BJ (cell line): ENCODE measurements at regions not wholly inside any gene's neighbourhood (a gene's known extent, or its start where the extent isn't known, plus 50 kb on each side); places are given as distances from the start of the nearest gene placed in this dataset.

Source experiments
- CTCF ChIA-PET: fragments of 350-600 bp; formaldehyde crosslinking; extraction: SDS; loops from one replicate; lab custom pipeline; 2021; ENCODE audit warnings: antibody characterized with exemption, inconsistent platforms; lab: Yijun Ruan, JAX
- POLR2A ChIA-PET: fragments of 300-600 bp; sonication (Branson Sonifier 250); formaldehyde crosslinking; extraction: SDS; loops from one replicate; lab custom pipeline; 2021; ENCODE audit warnings: antibody characterized with exemption; lab: Charles Lee
- DNase-seq: peaks from one replicate; pipeline ENCODE4 v3.0.0-alpha.2; 2011; ENCODE audit warnings: low read depth
- H3K27me3 ChIP-seq: 2 replicates; pipeline ENCODE4 v1.6.0; 2011; ENCODE audit warnings: low read length; ENCODE audit not compliant: control insufficient read depth, insufficient read depth
- H3K36me3 ChIP-seq: 2 replicates; pipeline ENCODE4 v1.5.1; 2011; ENCODE audit warnings: low read length; ENCODE audit not compliant: control insufficient read depth, insufficient read depth
- H3K4me3 ChIP-seq: 2 replicates; pipeline ENCODE4 v1.5.1; 2011; ENCODE audit warnings: low read depth, mild to moderate bottlenecking, control low read depth, low read length
- TF ChIP-seq, protein P1 (sequence below): IDR thresholded peaks from 2 replicates; pipeline ENCODE4 v1.5.1; 2011; ENCODE audit warnings: low read depth, mild to moderate bottlenecking, control low read depth, inconsistent platforms, low read length, moderate library complexity; ENCODE audit not compliant: insufficient read depth

DNA sequence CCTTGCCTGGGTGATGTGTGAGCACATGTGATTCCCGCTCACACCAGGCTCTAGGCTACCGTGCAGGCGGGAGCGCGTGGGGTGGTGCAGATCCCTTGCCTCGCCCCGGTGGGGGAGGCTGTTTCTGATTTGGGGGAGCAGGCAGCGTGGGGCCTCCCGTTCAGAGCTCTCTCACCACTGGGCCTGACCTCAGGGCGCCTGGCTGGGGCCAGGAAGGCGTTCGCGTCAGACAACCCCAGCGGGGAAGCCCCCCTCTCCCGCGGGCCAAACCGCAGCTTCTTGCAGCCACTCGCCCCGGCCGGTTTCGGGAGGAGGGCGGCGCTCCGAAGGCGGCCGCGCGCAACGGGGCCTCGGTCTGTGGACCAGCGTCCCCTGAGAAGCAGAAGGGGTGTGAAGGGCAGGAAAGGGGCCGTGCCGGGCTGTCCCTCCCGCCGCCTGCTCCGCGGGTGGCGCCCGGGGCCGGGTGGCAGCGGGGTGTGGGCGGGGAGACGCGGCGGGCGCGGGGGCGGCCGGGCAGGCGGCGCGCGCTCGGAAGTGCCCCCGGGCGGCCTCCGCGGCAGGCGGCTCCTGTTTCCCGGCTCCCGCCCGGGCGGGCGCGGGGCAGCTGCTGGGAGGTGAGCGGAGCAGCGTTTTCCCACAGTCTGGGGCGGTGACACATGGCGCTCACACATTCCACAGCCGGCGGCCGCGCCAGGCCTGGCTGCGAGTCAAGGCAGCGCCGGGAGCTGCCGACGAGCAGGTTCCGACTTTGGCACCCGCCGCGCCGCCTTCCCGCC is 65.1 kb upstream of the HES1 start:
- peak; percentile 55 for DNase-seq
- POLR2A ChIA-PET, result no interaction called here
- peaks cover 13% of the 10 kb centered on the region for H3K27me3 ChIP-seq
- no peaks in the 10 kb centered on the region for H3K36me3 ChIP-seq
- peak overlapping the region; percentile 46 for H3K4me3 ChIP-seq
- CTCF ChIA-PET, result interaction anchor here (0.7 to 1.6 kb wide), 2 partner anchors 13 to 245 kb away, joined by 3 read pairs; no protein-coding TSS in a partner anchor
- TF ChIP-seq, protein P1, sequence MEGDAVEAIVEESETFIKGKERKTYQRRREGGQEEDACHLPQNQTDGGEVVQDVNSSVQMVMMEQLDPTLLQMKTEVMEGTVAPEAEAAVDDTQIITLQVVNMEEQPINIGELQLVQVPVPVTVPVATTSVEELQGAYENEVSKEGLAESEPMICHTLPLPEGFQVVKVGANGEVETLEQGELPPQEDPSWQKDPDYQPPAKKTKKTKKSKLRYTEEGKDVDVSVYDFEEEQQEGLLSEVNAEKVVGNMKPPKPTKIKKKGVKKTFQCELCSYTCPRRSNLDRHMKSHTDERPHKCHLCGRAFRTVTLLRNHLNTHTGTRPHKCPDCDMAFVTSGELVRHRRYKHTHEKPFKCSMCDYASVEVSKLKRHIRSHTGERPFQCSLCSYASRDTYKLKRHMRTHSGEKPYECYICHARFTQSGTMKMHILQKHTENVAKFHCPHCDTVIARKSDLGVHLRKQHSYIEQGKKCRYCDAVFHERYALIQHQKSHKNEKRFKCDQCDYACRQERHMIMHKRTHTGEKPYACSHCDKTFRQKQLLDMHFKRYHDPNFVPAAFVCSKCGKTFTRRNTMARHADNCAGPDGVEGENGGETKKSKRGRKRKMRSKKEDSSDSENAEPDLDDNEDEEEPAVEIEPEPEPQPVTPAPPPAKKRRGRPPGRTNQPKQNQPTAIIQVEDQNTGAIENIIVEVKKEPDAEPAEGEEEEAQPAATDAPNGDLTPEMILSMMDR, result no peak

DNA sequence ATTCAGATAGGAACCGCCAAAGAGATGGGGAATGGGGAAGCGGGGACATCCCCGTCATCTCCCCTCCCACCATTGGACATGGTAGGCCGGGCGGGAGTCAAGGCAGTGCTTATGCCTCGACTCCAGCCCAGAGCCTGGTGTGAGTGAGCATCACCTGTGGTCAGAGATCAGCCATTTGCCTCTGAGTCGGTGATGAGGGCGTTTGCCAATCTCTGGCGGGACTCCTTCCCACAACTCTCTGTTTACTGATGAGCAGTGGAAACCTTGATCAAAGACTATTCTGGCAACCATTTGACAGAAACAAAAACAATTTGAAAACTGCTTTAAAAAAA is 63.9 kb upstream of the HES1 start:
- TF ChIP-seq, protein P1, result no peak

DNA sequence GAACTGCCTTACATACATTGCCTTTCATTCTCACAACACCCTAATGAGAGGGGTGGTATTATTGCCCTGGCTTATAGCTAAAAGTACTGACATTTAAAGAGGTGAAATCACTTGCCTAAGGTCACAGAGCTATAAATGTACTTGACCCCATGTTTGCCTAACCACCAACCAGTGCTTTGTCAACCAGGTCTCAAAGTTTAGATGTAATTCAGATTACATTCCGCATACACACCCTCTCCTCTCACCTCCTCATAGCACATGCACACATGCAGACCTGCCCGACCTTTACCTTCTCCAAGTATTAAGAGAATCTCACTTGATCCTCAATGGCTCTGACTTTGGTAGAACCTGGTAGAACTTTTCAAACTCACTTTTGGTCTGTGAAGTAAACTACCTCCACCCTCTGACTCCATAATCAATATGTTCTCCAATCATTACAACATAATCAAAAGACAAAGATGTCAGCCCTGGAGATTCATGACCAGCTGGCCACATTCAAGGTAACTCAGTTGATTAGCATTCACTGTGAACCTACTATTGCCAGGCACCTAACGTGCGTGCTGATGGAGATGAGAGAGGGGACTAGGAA is 63.2 kb upstream of the HES1 start:
- ChIA-PET POLR2A (no interaction called here), CTCF (no interaction called here)
- TF ChIP-seq, protein P1, result no peak
- no peaks in the 10 kb centered on the region for H3K36me3 ChIP-seq
- peaks cover 19% of the 10 kb centered on the region for H3K27me3 ChIP-seq
- no peak for DNase-seq
- H3K4me3 ChIP-seq, result no peak overlapping the region

More for the DNA sequence above, 63.9 kb upstream of the HES1 start:
- no peak overlapping the region for H3K4me3 ChIP-seq
- no peaks in the 10 kb centered on the region for H3K36me3 ChIP-seq
- peaks cover 14% of the 10 kb centered on the region for H3K27me3 ChIP-seq
- CTCF ChIA-PET, result no interaction called here
- POLR2A ChIA-PET, result no interaction called here
- DNase-seq, result no peak

DNA sequence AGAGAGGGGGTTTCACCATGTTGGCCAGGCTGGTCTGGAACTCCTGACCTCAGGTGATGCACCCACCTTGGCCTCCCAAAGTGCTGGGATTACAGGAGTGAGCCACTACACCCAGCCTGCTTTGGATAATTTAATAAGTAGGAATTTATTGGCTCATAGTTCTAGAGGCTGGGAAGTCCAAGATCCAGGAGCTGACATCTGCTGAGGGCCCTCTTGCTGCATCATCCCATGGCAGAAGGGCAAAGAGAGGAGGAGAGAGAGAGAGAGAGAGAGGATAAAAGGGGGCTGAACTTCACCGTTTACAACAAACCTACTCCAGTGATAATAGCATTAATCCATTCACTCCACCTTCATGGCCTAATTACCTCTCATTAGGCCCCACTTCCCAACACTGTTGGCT is 62.0 kb upstream of the HES1 start:
- no peak overlapping the region for H3K4me3 ChIP-seq
- POLR2A ChIA-PET, result no interaction called here
- peaks cover 19% of the 10 kb centered on the region for H3K27me3 ChIP-seq
- DNase-seq, result no peak
- no peaks in the 10 kb centered on the region for H3K36me3 ChIP-seq
- TF ChIP-seq, protein P1, result no peak
- CTCF ChIA-PET, result no interaction called here

DNA sequence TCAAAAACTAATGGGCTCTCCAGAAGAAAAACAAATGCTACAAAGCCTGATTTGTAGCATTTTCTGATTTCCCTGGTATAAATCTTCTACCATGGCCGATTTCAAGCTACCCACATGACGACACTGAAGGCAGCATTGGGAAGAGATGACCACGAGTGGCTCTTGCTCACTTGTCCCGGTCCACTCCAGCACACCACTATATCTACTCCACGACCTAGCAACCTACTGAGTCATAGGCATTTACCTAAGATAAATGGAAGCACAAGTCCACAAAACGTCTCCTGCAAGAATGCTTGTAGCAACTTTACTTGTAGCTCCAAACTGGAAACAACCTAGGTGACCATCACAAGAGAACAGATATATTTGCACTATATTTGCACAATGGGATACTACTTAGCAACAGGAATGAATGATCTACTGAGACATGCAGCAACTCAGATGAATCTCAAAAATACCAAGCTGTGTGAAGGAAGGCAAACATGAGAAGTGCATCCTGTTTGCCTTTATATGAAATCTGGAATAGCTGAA is 60.8 kb upstream of the HES1 start:
- no peak for DNase-seq
- Histone ChIP-seq H3K36me3 (no peaks in the 10 kb centered on the region), H3K27me3 (peaks cover 21% of the 10 kb centered on the region), H3K4me3 (no peak overlapping the region)
- CTCF ChIA-PET, result interaction anchor here (0.9 kb wide), 1 partner anchor 93 kb away, joined by 4 read pairs; no protein-coding TSS in a partner anchor
- TF ChIP-seq, protein P1, result no peak
- POLR2A ChIA-PET, result no interaction called here
